CD4-positive, alpha-beta memory T cell (primary cell): ENCODE measurements at regions not wholly inside any gene's neighbourhood (a gene's known extent, or its start where the extent isn't known, plus 50 kb on each side); places are given as distances from the start of the nearest gene placed in this dataset.

Source experiments
- CTCF ChIA-PET: fragments of 350-600 bp; sonication (Branson Sonifier 250); formaldehyde crosslinking; loops from one replicate; lab custom pipeline; 2021; ENCODE audit warnings: inconsistent platforms; ENCODE audit not compliant: partially characterized antibody; lab: Charles Lee
- POLR2A ChIA-PET: fragments of 350-600 bp; sonication (Branson Sonifier 250); formaldehyde crosslinking; loops from one replicate; lab custom pipeline; 2021; ENCODE audit not compliant: partially characterized antibody; lab: Charles Lee
- DNase-seq, 5 donors: peaks; one replicate each; pipeline versions ENCODE4 v3.0.0 to v3.0.0-alpha.2; 2020 to 2022; ENCODE audit warnings: mixed read lengths in 1 of 5
- H3K27ac ChIP-seq: one replicate; pipeline ENCODE4 v1.7.0; 2013; ENCODE audit warnings: low read depth, low read length
- H3K27me3 ChIP-seq: 2 replicates; pipeline ENCODE4 v1.7.0; 2013; ENCODE audit warnings: mild to moderate bottlenecking, low read length, moderate library complexity; ENCODE audit not compliant: insufficient read depth
- H3K36me3 ChIP-seq: 2 replicates; pipeline ENCODE4 v1.7.0; 2013; ENCODE audit warnings: mild to moderate bottlenecking, low read length, moderate library complexity; ENCODE audit not compliant: insufficient read depth
- H3K4me1 ChIP-seq: 2 replicates; pipeline ENCODE4 v1.7.0; 2013; ENCODE audit warnings: mild to moderate bottlenecking, low read length, moderate library complexity; ENCODE audit not compliant: insufficient read depth
- H3K4me3 ChIP-seq, 2 donors: one replicate each; pipeline ENCODE4 v1.7.0; 2013; ENCODE audit warnings: low read length in 2 of 2, mild to moderate bottlenecking in 1 of 2
- H3K9me3 ChIP-seq, 2 donors: one replicate each; pipeline ENCODE4 v1.7.0; 2013; ENCODE audit warnings: low read length in 2 of 2, control low read depth in 1 of 2; ENCODE audit not compliant: control insufficient read depth in 1 of 2
- H3K27ac Mint-ChIP-seq, 7 donors: one replicate each; pipeline ENCODE4 v1.8.0; 2020 to 2021; ENCODE audit warnings: mixed read lengths in 7 of 7, mild to moderate bottlenecking in 6 of 7, inconsistent platforms in 3 of 7, moderate library complexity in 3 of 7
- H3K27me3 Mint-ChIP-seq, 2 donors: one replicate each; pipeline ENCODE4 v1.8.0; 2020 to 2021; ENCODE audit warnings: mixed read lengths in 2 of 2
- H3K36me3 Mint-ChIP-seq, 2 donors: one replicate each; pipeline ENCODE4 v1.8.0; 2020 to 2021; ENCODE audit warnings: mixed read lengths in 2 of 2, inconsistent platforms in 1 of 2, mild to moderate bottlenecking in 1 of 2
- H3K4me1 Mint-ChIP-seq, 4 donors: one replicate each; pipeline ENCODE4 v1.8.0; 2020 to 2021; ENCODE audit warnings: mixed read lengths in 4 of 4, mild to moderate bottlenecking in 1 of 4
- H3K4me3 Mint-ChIP-seq, 8 donors: one replicate each; pipeline ENCODE4 v1.8.0; 2020 to 2021; ENCODE audit warnings: mixed read lengths in 8 of 8, mild to moderate bottlenecking in 7 of 8, moderate library complexity in 6 of 8, inconsistent platforms in 3 of 8
- H3K9me3 Mint-ChIP-seq, 8 donors: one replicate each; pipeline ENCODE4 v1.8.0; 2020 to 2021; ENCODE audit warnings: mixed read lengths in 8 of 8, mild to moderate bottlenecking in 5 of 8, inconsistent platforms in 3 of 8, moderate library complexity in 1 of 8
- intact Hi-C: fragments of 100-400 bp; cut with micrococcal nuclease; formaldehyde crosslinking; loops from one replicate; pipeline ENCODE4 v1.15.1; 2023

GRCh38 chr6:148151896-148152643 is 190.6 kb upstream of the SASH1 start:
- intact Hi-C loops: no loop called here
- POLR2A ChIA-PET: no interaction called here

GRCh38 chr6:148154668-148155067 is 188.0 kb upstream of the SASH1 start:
- no peak for DNase-seq
- intact Hi-C loops: no loop called here

More at GRCh38 chr6:148151896-148152643, 190.6 kb upstream of the SASH1 start:
- H3K9me3 ChIP-seq: no peaks in the 10 kb centered on the region
- H3K27ac ChIP-seq: no peak overlapping the region
- H3K36me3 ChIP-seq: no peaks in the 10 kb centered on the region
- H3K27me3 ChIP-seq: no peaks in the 10 kb centered on the region
- no peaks in the 10 kb centered on the region for H3K27me3 Mint-ChIP-seq
- no peaks in the 10 kb centered on the region for H3K9me3 Mint-ChIP-seq
- no peak overlapping the region for H3K27ac Mint-ChIP-seq
- H3K4me1 ChIP-seq: peaks cover 2% of the 10 kb centered on the region
- H3K4me3 Mint-ChIP-seq: no peak overlapping the region
- CTCF ChIA-PET: interaction anchor here (1.3 kb wide), 1 partner anchor 14 kb away, joined by 4 read pairs; no protein-coding TSS in a partner anchor
- no peak for DNase-seq
- no peak overlapping the region for H3K4me3 ChIP-seq
- H3K36me3 Mint-ChIP-seq: no peaks in the 10 kb centered on the region
- peaks cover 0 to 4% (median under 1%) of the 10 kb centered on the region in 4 donors for H3K4me1 Mint-ChIP-seq

DNA sequence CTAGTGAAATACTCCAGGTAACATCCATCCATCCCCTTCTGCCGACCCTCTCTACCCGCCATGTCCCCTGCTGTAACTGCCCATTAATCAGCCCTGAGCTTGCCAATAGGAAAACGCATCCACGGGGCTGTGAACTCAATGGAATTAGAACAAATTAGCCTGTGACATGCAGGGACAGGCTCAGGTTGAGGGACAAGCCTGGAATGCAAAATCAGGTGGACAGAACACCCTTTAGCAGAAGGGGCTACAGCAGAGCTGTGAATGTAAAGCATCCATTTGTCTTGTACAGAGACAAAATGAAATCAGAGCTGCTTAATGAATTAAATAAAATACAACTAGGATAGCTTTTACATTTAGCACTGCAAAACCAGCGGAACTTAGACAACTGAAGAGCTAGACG is 187.3 kb upstream of the SASH1 start:
- POLR2A ChIA-PET: no interaction called here
- H3K36me3 ChIP-seq: no peaks in the 10 kb centered on the region
- CTCF ChIA-PET: interaction anchor here (2.0 kb wide), 1 partner anchor 10 kb away, joined by 6 read pairs; no protein-coding TSS in a partner anchor
- no peaks in the 10 kb centered on the region for H3K4me1 ChIP-seq
- H3K27ac ChIP-seq: no peak overlapping the region
- no peak overlapping the region for H3K4me3 Mint-ChIP-seq
- DNase-seq: no peak
- H3K27me3 Mint-ChIP-seq: no peaks in the 10 kb centered on the region
- no peaks in the 10 kb centered on the region for H3K27me3 ChIP-seq
- no peaks in the 10 kb centered on the region for H3K9me3 ChIP-seq
- peak overlapping the region in 1 of 7 donors; percentile 24 for H3K27ac Mint-ChIP-seq
- H3K4me3 ChIP-seq: no peak overlapping the region
- intact Hi-C loops: no loop called here
- no peaks in the 10 kb centered on the region for H3K36me3 Mint-ChIP-seq
- no peaks in the 10 kb centered on the region for H3K4me1 Mint-ChIP-seq
- peaks cover 0 to 3% (median 0%) of the 10 kb centered on the region in 8 donors for H3K9me3 Mint-ChIP-seq

More at GRCh38 chr6:148154668-148155067, 188.0 kb upstream of the SASH1 start:
- Mint-ChIP-seq H3K9me3 (peaks cover 0 to 3% (median 0%) of the 10 kb centered on the region in 8 donors), H3K36me3 (no peaks in the 10 kb centered on the region), H3K27me3 (no peaks in the 10 kb centered on the region), H3K27ac (no peak overlapping the region), H3K4me3 (no peak overlapping the region), H3K4me1 (no peaks in the 10 kb centered on the region)
- Histone ChIP-seq H3K27ac (no peak overlapping the region), H3K9me3 (no peaks in the 10 kb centered on the region), H3K36me3 (no peaks in the 10 kb centered on the region), H3K27me3 (no peaks in the 10 kb centered on the region), H3K4me3 (no peak overlapping the region), H3K4me1 (no peaks in the 10 kb centered on the region)
- ChIA-PET POLR2A (no interaction called here), CTCF (interaction anchor here (1.4 to 2.0 kb wide), 2 partner anchors 10 to 11 kb away, joined by 6 read pairs; no protein-coding TSS in a partner anchor)

GRCh38 chr6:148157841-148158240 is 184.8 kb upstream of the SASH1 start:
- H3K27ac Mint-ChIP-seq: no peak overlapping the region
- no peaks in the 10 kb centered on the region for H3K4me1 ChIP-seq
- H3K36me3 ChIP-seq: no peaks in the 10 kb centered on the region
- H3K9me3 Mint-ChIP-seq: peaks cover 0 to 3% (median 0%) of the 10 kb centered on the region in 8 donors
- no peak overlapping the region for H3K27ac ChIP-seq
- no peak overlapping the region for H3K4me3 ChIP-seq
- ChIA-PET POLR2A (no interaction called here), CTCF (interaction anchor here (1.1 to 1.2 kb wide), 3 partner anchors 10 to 13 kb away, joined by 4 read pairs; no protein-coding TSS in a partner anchor)
- no peaks in the 10 kb centered on the region for H3K9me3 ChIP-seq
- intact Hi-C loops: no loop called here
- DNase-seq: no peak
- H3K27me3 Mint-ChIP-seq: no peaks in the 10 kb centered on the region
- H3K4me1 Mint-ChIP-seq: no peaks in the 10 kb centered on the region
- no peak overlapping the region for H3K4me3 Mint-ChIP-seq
- H3K27me3 ChIP-seq: no peaks in the 10 kb centered on the region
- H3K36me3 Mint-ChIP-seq: no peaks in the 10 kb centered on the region

DNA sequence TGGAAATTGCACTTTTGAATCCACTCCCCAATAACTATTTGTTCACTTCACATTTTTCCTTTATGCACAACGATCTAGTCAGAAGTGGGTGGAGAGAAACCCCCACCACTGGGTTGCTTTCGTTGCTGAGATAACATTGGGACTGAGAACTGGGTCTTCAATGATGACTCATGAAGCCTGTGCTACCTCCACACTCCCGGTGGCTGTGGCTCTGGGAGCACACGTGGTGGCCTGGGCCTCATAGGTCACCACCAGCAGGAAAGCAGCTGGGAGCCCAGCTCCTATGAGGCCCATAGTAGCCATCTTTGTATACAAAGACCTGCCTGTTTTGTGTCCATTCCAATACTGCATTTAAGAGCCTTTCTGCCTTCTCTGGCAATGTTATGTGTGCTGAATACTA is 178.0 kb upstream of the SASH1 start:
- no peaks in the 10 kb centered on the region for H3K36me3 Mint-ChIP-seq
- ChIA-PET POLR2A (no interaction called here), CTCF (interaction anchor here (0.8 to 2.2 kb wide), 6 partner anchors 12 to 1234 kb away, joined by 3 to 17 read pairs (median 4); no protein-coding TSS in a partner anchor)
- H3K4me3 Mint-ChIP-seq: no peak overlapping the region
- Histone ChIP-seq H3K27ac (no peak overlapping the region), H3K4me1 (no peaks in the 10 kb centered on the region), H3K4me3 (no peak overlapping the region), H3K9me3 (no peaks in the 10 kb centered on the region), H3K27me3 (no peaks in the 10 kb centered on the region), H3K36me3 (no peaks in the 10 kb centered on the region)
- no peaks in the 10 kb centered on the region for H3K4me1 Mint-ChIP-seq
- no peak for DNase-seq
- intact Hi-C loops: loop anchor here (5.0 kb wide), 1 partner anchor 657 kb away; the partner anchor contains the start of gene SAMD5
- H3K27ac Mint-ChIP-seq: no peak overlapping the region
- H3K27me3 Mint-ChIP-seq: peaks cover 3 to 5% of the 10 kb centered on the region in 2 donors
- peaks cover 0 to 2% (median 0%) of the 10 kb centered on the region in 8 donors for H3K9me3 Mint-ChIP-seq

DNA sequence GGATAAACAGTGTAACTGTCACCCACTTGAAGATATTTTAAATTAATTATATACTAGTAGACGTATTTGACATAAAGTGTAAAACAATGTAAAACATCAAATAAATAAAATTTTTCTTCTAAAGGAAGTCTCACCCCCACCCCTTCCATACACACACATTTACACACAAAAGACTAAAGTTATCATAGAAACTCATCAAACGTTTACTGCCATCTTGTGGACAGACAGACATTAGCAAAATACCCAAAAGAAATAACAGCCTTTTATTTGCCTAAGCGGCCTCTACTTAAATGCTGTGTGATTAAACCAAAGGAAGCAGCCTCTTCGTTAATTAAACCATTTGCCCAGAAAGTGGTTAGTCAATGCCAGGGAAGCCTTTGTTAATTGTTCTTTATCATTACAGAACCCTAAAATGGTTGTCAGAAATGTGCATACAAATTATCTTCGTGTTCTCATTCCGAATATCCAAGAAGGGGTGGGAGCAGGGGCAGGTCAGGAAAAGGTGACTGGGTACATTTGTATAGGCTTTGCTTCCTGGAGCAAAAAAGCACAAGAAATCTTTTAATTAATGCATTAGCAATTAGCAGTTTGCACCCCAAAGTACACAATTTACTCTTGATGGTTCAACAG is 176.2 kb upstream of the SASH1 start:
- peaks cover 3 to 5% of the 10 kb centered on the region in 2 donors for H3K27me3 Mint-ChIP-seq

GRCh38 chr6:148169706-148170105 is 172.9 kb upstream of the SASH1 start:
- no peak overlapping the region for H3K27ac ChIP-seq
- H3K27me3 ChIP-seq: no peaks in the 10 kb centered on the region
- H3K27ac Mint-ChIP-seq: no peak overlapping the region
- H3K9me3 ChIP-seq: no peaks in the 10 kb centered on the region
- H3K27me3 Mint-ChIP-seq: peaks cover 0 to 6% of the 10 kb centered on the region in 2 donors
- ChIA-PET POLR2A (no interaction called here), CTCF (interaction anchor here (1.6 kb wide), 1 partner anchor 1313 kb away, joined by 3 read pairs; no protein-coding TSS in a partner anchor)
- H3K36me3 Mint-ChIP-seq: no peaks in the 10 kb centered on the region
- intact Hi-C loops: loop anchor here (5.0 kb wide), 1 partner anchor 662 kb away; the partner anchor contains the start of gene SAMD5
- no peak for DNase-seq
- no peaks in the 10 kb centered on the region for H3K4me1 Mint-ChIP-seq
- no peak overlapping the region for H3K4me3 ChIP-seq
- no peaks in the 10 kb centered on the region for H3K36me3 ChIP-seq
- H3K4me1 ChIP-seq: no peaks in the 10 kb centered on the region
- no peak overlapping the region for H3K4me3 Mint-ChIP-seq
- no peaks in the 10 kb centered on the region for H3K9me3 Mint-ChIP-seq

More for the DNA sequence above, 176.2 kb upstream of the SASH1 start:
- H3K27ac ChIP-seq: no peak overlapping the region
- H3K36me3 ChIP-seq: no peaks in the 10 kb centered on the region
- no peak overlapping the region for H3K27ac Mint-ChIP-seq
- H3K9me3 Mint-ChIP-seq: peaks cover 0 to 2% (median 0%) of the 10 kb centered on the region in 8 donors
- H3K4me3 ChIP-seq: no peak overlapping the region
- intact Hi-C loops: loop anchor here (1.0 to 5.0 kb wide), 2 partner anchors 21 to 659 kb away; partner anchors contain the start of gene SAMD5
- no peaks in the 10 kb centered on the region for H3K27me3 ChIP-seq
- no peaks in the 10 kb centered on the region for H3K4me1 Mint-ChIP-seq
- DNase-seq: peak in 4 of 5 donors; percentile 23 to 30 (median 26)
- no peaks in the 10 kb centered on the region for H3K36me3 Mint-ChIP-seq
- no peaks in the 10 kb centered on the region for H3K4me1 ChIP-seq
- CTCF ChIA-PET: interaction anchor here (1.0 to 2.2 kb wide), 8 partner anchors 10 to 1264 kb away, joined by 4 to 17 read pairs (median 6); no protein-coding TSS in a partner anchor
- no peaks in the 10 kb centered on the region for H3K9me3 ChIP-seq
- no peak overlapping the region for H3K4me3 Mint-ChIP-seq
- POLR2A ChIA-PET: no interaction called here
